LNCAP (cell line): ENCODE measurements at regions not wholly inside any gene's neighbourhood (a gene's known extent, or its start where the extent isn't known, plus 50 kb on each side); places are given as distances from the start of the nearest gene placed in this dataset.

Experiments used
- TF ChIP-seq, protein P1 (sequence below): fragments of 450-650 bp; IDR thresholded peaks from 2 replicates; pipeline ENCODE4 v1.5.1; 2017; ENCODE audit warnings: mild to moderate bottlenecking

DNA sequence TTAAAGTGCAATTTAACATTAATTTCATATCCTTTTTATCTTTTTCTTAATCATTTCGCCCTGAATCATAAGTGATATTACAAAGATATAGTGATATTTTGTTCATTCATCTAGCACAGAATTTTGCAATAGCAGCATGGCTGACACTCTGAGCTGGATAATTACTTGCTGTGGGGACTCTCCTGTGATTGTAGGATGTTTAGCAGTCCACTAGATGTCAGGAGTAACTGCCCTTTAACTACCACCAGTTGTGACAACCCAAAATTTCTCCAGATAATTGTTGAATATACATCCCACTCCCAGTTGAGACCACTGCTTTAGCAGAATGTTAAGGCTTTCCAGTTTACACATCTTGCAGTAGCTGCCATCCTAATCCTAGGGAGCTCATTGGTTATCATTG is 196.8 kb upstream of the MBNL1 start:
- TF ChIP-seq, protein P1, sequence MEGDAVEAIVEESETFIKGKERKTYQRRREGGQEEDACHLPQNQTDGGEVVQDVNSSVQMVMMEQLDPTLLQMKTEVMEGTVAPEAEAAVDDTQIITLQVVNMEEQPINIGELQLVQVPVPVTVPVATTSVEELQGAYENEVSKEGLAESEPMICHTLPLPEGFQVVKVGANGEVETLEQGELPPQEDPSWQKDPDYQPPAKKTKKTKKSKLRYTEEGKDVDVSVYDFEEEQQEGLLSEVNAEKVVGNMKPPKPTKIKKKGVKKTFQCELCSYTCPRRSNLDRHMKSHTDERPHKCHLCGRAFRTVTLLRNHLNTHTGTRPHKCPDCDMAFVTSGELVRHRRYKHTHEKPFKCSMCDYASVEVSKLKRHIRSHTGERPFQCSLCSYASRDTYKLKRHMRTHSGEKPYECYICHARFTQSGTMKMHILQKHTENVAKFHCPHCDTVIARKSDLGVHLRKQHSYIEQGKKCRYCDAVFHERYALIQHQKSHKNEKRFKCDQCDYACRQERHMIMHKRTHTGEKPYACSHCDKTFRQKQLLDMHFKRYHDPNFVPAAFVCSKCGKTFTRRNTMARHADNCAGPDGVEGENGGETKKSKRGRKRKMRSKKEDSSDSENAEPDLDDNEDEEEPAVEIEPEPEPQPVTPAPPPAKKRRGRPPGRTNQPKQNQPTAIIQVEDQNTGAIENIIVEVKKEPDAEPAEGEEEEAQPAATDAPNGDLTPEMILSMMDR = peak; percentile 64

DNA sequence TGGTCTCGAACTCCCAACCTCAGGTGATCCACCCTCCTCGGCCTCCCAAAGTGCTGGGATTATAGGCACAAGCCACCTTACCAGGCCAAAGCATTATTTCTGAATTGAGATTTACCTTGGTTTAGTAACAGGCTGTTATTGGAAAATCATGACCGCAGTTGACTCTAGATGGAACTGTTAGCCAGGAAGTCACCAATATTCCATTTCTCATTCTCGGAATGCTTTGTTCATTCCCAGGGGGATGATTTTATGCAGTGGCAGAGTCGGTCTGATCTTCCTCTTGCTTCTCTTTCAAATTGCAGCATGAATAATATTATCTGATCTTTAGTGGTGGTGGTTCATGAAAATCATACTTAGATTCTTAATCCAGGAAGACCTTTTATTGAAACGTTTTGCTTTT is 195.5 kb upstream of the MBNL1 start:
- TF ChIP-seq, protein P1 = no peak

DNA sequence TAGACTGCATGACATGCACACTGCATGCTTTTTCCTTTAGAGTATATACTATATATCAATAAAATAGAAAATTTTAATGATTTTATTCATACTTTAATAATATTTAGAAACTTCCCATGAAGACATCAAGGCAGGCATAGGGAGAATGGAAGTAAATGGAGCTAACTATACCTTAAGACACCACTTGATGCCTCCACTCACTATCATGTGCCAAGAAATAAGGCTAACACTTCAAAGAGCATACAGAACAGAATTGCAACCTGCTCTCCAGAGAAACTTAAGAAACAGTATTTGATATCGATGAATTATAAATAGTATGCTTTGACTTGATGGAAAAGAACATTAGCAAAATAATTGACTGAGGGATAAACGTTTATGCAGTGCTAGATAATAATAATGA is 192.6 kb upstream of the MBNL1 start:
- TF ChIP-seq, protein P1 = no peak

DNA sequence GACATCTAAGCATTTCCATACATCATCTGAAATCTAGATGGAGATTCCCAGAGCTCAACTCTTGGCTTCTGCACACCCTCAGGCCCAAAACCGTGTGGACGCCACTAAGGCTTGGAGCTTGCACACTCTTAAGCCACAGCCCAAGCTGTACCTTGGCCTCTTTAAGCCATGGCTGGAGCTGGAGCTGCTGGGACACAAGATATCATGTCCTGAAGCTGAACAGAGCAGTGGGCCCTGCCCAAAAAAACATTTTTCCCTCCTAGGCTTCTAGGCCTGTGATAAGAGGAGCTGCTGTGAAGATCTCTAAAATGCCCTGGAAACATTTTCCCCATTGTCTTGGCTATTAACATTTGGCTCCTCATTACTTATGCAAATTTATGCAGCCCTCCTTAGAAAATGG is 188.7 kb upstream of the MBNL1 start:
- TF ChIP-seq, protein P1 = no peak

DNA sequence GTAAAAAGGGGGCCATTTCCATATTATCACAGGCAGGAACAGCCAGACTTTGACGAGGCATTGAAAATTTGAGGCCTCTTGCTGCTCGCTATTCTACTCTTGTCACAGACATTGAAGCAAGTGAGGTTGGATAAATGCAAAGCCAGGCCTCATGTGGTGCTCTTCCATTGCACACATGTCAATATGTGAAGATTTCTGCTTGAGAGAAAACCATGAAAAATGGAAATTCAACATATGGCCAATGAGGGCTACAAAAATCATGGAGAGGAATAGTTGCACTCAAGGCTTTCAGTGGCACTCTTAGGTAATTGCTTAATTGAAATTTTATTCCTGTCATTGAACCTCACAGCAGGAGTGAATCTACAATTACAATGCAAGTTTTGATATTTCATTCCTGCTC is 185.6 kb upstream of the MBNL1 start:
- TF ChIP-seq, protein P1 = no peak

DNA sequence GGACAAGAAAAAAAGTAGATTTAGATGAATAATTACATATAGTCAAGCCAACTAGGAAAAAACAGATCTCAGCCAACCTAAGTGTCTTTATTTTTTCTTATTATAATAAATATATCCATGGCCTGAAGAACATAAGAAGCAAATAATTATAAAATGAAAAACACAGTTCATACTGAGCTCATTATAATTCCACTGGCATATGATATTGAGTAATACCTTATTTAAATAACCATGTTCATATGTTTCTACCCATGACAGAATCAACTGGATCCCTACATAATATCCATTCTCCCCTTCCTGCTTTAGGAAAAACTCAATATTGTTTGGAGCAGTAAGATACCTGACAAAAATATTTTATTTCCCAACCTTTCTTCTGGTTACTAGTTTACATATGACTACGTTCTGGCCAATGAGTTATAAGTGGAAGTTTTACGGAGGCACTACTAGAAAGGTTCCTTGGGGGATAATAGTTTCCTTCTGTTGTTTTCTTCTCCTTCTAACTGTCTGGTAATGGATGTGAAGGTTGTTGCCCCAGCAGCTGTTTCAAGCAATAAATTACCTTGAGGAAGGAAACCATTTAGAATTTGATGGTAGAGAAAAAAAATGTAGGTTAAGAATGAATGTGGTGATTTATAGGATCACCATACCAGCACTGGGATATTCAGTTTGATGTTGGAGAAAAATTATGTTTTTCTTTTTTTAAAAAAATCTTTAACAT is 184.1 kb upstream of the MBNL1 start:
- TF ChIP-seq, protein P1 = no peak

DNA sequence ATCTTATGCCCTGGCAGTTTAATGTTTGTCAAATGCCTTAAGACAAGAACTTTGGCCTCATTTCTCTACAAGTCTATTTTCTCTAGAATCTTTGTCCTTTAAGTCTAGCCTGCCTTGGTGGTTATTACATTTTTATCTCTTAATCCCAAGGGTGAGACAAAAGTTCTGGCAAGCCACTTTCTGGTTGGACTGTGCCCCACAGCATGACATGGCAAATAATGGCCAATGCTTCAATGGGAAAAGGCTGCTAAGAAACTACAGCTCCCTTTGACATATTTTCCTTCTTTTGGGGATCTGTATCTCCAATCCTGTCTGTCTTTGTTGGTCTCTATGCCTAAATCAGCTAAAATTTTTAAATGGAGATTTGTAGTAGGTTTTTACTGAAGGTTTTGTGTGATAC is 181.6 kb upstream of the MBNL1 start:
- TF ChIP-seq, protein P1 = no peak

DNA sequence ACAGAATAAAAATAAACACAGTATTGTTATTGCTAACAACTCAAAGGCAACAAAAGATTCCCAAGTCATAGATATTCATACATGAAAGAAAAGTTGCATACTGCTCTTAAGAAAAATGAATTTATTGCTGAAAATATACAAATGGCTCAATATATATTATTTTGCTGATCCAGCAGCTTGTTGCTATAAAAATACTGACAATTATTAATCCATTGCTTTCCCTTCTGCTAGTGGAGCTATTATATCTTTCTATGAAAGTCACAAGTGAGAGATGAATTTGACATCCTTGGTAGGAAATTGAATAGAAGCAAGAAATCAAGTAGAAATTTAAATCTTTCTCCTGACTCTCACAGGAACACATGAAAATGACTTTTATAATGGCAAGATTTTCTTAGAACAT is 179.2 kb upstream of the MBNL1 start:
- TF ChIP-seq, protein P1 = no peak
